ENCODE measurements at regions not wholly inside any gene's neighbourhood (a gene's known extent, or its start where the extent isn't known, plus 50 kb on each side); places are given as distances from the start of the nearest gene placed in this dataset.

- TF ChIP-seq CTCF (conservative IDR thresholded peaks at IDR 0.05 in 1 of 2, IDR thresholded peaks at IDR 0.05 in 1 of 2; ENCODE audit: low read depth in 1 of 2, low read length in 2 of 2) (no peak), EZH2 (IDR thresholded peaks at IDR 0.05; ENCODE audit: low read length, missing control alignments) (no peak)
Measured at GRCh38 chr9:2465516-2465915, 156.1 kb upstream of the VLDLR start.

All from fibroblast of lung (primary cell).